Fibroblast of the aortic adventitia (primary cell): ENCODE measurements at regions not wholly inside any gene's neighbourhood (a gene's known extent, or its start where the extent isn't known, plus 50 kb on each side); places are given as distances from the start of the nearest gene placed in this dataset.

Experiments used
- DNase-seq: peaks from one replicate; pipeline ENCODE4 v3.0.0-alpha.2; 2010; ENCODE audit warnings: low read depth
- H3K4me3 ChIP-seq: 2 replicates; pipeline ENCODE4 v1.5.1; 2011; ENCODE audit warnings: low read depth, mild to moderate bottlenecking, control low read depth, low read length, moderate library complexity
- TF ChIP-seq, protein P1 (sequence below): IDR thresholded peaks from 2 replicates; pipeline ENCODE4 v1.5.1; 2011; ENCODE audit warnings: mild to moderate bottlenecking, low read length, control low read depth, inconsistent platforms; ENCODE audit not compliant: insufficient read depth

GRCh38 chr18:37778417-37779165, 213.0 kb upstream of the CELF4 start:
- DNase-seq: no peak
- TF ChIP-seq, protein P1, sequence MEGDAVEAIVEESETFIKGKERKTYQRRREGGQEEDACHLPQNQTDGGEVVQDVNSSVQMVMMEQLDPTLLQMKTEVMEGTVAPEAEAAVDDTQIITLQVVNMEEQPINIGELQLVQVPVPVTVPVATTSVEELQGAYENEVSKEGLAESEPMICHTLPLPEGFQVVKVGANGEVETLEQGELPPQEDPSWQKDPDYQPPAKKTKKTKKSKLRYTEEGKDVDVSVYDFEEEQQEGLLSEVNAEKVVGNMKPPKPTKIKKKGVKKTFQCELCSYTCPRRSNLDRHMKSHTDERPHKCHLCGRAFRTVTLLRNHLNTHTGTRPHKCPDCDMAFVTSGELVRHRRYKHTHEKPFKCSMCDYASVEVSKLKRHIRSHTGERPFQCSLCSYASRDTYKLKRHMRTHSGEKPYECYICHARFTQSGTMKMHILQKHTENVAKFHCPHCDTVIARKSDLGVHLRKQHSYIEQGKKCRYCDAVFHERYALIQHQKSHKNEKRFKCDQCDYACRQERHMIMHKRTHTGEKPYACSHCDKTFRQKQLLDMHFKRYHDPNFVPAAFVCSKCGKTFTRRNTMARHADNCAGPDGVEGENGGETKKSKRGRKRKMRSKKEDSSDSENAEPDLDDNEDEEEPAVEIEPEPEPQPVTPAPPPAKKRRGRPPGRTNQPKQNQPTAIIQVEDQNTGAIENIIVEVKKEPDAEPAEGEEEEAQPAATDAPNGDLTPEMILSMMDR: no peak

GRCh38 chr18:37769826-37770225, 204.2 kb upstream of the CELF4 start:
- DNase-seq: no peak
- TF ChIP-seq, protein P1: no peak

More at GRCh38 chr18:37778417-37779165, 213.0 kb upstream of the CELF4 start:
- H3K4me3 ChIP-seq: no peak overlapping the region

GRCh38 chr18:37764541-37765288, 199.1 kb upstream of the CELF4 start:
- H3K4me3 ChIP-seq: no peak overlapping the region
- TF ChIP-seq, protein P1: no peak
- DNase-seq: no peak

More at GRCh38 chr18:37769826-37770225, 204.2 kb upstream of the CELF4 start:
- no peak overlapping the region for H3K4me3 ChIP-seq

GRCh38 chr18:37762076-37762621, 196.6 kb upstream of the CELF4 start:
- TF ChIP-seq, protein P1: no peak
- DNase-seq: no peak

GRCh38 chr18:37754141-37754540, 188.5 kb upstream of the CELF4 start:
- no peak overlapping the region for H3K4me3 ChIP-seq
- DNase-seq: no peak
- TF ChIP-seq, protein P1: no peak

More at GRCh38 chr18:37762076-37762621, 196.6 kb upstream of the CELF4 start:
- H3K4me3 ChIP-seq: no peak overlapping the region

- no peak overlapping the region for H3K4me3 ChIP-seq
- no peak for DNase-seq
- TF ChIP-seq, protein P1: no peak
Observed at GRCh38 chr18:37742436-37742835, 176.8 kb upstream of the CELF4 start.
